Sigmoid colon (tissue), 4 donors: ENCODE measurements at regions not wholly inside any gene's neighbourhood (a gene's known extent, or its start where the extent isn't known, plus 50 kb on each side); places are given as distances from the start of the nearest gene placed in this dataset.

Experiments used
- EP300 ChIP-seq, 4 donors: sonication (generic); formaldehyde crosslinking; IDR thresholded peaks; one replicate each; pipeline ENCODE4 v1.6.1; 2017; ENCODE audit warnings: antibody characterized with exemption in 4 of 4
- POLR2A ChIP-seq, 2 donors: fragments of 450-650 bp; IDR thresholded peaks; one replicate each; pipeline ENCODE4 v1.6.1; 2016; ENCODE audit warnings: antibody characterized with exemption in 2 of 2, mild to moderate bottlenecking in 2 of 2, moderate library complexity in 2 of 2
- TF ChIP-seq, protein P1 (sequence below), 4 experiments: fragments of 450-650 bp in 3 of 4; fragments of 200-600 bp in 1 of 4; IDR thresholded peaks; one replicate each; pipeline ENCODE4 v1.5.1; 2016 to 2019; ENCODE audit warnings: antibody characterized with exemption in 4 of 4, mild to moderate bottlenecking in 3 of 4, moderate library complexity in 2 of 4

DNA sequence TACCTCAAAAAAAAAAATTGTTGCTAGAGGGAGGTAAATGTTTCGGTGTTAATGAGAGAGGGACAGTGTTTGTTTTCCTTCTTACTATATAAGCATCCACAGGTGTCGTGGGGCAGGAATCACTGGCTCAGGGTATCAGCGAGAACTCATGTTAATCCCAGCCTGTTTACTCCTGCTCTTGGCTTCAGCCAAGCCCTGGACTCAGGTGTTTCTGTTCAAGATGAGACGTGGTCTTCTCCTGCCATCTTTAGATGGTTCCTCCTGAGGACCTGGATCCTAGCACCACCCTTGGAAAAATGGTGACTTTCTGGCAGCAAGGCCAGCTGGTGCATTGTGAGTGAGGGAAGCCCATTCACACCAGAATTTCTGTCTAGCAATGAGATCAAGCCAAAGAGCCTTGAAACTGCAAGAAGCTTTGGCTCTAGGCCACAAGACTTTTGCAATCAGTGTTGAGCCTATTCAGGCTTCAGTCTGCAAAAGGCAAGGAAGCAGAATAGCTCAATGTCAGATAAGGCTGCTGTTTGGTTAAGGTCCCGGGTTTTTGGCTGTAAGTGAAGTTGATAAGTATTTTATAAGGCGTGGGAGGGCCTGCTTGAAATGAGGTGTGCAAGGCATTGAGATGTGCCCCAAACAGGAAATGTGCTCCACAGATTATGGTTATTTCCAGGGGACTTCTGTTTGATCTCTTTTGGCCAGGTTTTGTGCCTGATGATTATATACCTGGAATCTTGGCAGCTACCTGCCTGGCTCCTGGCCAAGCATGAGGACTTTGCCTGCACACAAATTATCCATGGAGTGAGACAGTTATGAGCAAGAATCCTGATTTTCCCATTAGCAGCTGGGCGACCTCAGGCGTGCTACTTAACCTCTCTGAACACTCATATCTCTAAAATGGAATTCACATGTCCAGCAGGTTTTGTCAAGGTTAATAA, 99.8 kb downstream of the TENT4A start:
- TF ChIP-seq, protein P1, sequence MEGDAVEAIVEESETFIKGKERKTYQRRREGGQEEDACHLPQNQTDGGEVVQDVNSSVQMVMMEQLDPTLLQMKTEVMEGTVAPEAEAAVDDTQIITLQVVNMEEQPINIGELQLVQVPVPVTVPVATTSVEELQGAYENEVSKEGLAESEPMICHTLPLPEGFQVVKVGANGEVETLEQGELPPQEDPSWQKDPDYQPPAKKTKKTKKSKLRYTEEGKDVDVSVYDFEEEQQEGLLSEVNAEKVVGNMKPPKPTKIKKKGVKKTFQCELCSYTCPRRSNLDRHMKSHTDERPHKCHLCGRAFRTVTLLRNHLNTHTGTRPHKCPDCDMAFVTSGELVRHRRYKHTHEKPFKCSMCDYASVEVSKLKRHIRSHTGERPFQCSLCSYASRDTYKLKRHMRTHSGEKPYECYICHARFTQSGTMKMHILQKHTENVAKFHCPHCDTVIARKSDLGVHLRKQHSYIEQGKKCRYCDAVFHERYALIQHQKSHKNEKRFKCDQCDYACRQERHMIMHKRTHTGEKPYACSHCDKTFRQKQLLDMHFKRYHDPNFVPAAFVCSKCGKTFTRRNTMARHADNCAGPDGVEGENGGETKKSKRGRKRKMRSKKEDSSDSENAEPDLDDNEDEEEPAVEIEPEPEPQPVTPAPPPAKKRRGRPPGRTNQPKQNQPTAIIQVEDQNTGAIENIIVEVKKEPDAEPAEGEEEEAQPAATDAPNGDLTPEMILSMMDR (IDR thresholded peaks at IDR 0.05): no peak
- TF ChIP-seq POLR2A (IDR thresholded peaks at IDR 0.05): no peak
- TF ChIP-seq EP300 (IDR thresholded peaks at IDR 0.05): no peak
